A549 (cell line): ENCODE measurements at regions not wholly inside any gene's neighbourhood (a gene's known extent, or its start where the extent isn't known, plus 50 kb on each side); places are given as distances from the start of the nearest gene placed in this dataset.

Experiments
- CBX2 ChIP-seq: fragments of 200-600 bp; sonication (generic); IDR thresholded peaks from 2 replicates; pipeline ENCODE4 v1.6.1; 2016; ENCODE audit warnings: low read depth, mild to moderate bottlenecking, borderline replicate concordance
- CTCF ChIP-seq: fragments of >200 bp; sonication (Bioruptor Twin); formaldehyde crosslinking; IDR thresholded peaks from 3 replicates; pipeline ENCODE4 v1.5.1; 2016
- JUN ChIP-seq, 2 experiments: fragments of >200 bp; sonication (Bioruptor Twin); formaldehyde crosslinking; IDR thresholded peaks; 2 replicates in 1 of 2; 3 replicates in 1 of 2; pipeline ENCODE4 v1.6.1; 2016 to 2017
- MAX ChIP-seq: IDR thresholded peaks from 2 replicates; pipeline ENCODE4 v1.6.1; 2012
- MAZ ChIP-seq: fragments of 150-350 bp; IDR thresholded peaks from 2 replicates; pipeline ENCODE4 v1.6.1; 2014; ENCODE audit warnings: antibody characterized with exemption, low read depth, low read length, borderline replicate concordance
- MYC ChIP-seq: IDR thresholded peaks from 2 replicates; pipeline ENCODE4 v1.6.1; 2012; ENCODE audit warnings: mild to moderate bottlenecking, inconsistent platforms, low read length, improper control_type of control experiment, borderline replicate concordance
- POLR2A ChIP-seq: IDR thresholded peaks from 2 replicates; pipeline ENCODE4 v1.6.1; 2012; ENCODE audit warnings: mild to moderate bottlenecking, low read length
- RAD21 ChIP-seq, 2 experiments: fragments of >200 bp in 1 of 2; sonication (Bioruptor Twin) in 1 of 2; formaldehyde crosslinking in 1 of 2; IDR thresholded peaks in 1 of 2; conservative IDR thresholded peaks in 1 of 2; 2 replicates in 1 of 2; 3 replicates in 1 of 2; pipeline ENCODE4 v1.6.1; 2012 to 2018; ENCODE audit warnings: inconsistent platforms in 1 of 2
- RNF2 ChIP-seq: fragments of 200-600 bp; sonication (generic); IDR thresholded peaks from 2 replicates; pipeline ENCODE4 v1.6.1; 2016; ENCODE audit warnings: low read depth, mild to moderate bottlenecking, antibody characterized with exemption, moderate library complexity, borderline replicate concordance
- TP53 ChIP-seq: fragments of 250-450 bp; sonication (Bioruptor Pico); IDR thresholded peaks from 2 replicates; pipeline ENCODE4 v1.5.0; 2021; ENCODE audit warnings: mild to moderate bottlenecking, moderate library complexity
- ZFP36 ChIP-seq: fragments of 450-650 bp; IDR thresholded peaks from 2 replicates; pipeline ENCODE4 v1.6.1; 2014; ENCODE audit warnings: borderline replicate concordance; ENCODE audit not compliant: partially characterized antibody

GRCh38 chr2:49621016-49621415, 466.7 kb upstream of the FSHR start:
- TF ChIP-seq CTCF = no peak
- TF ChIP-seq MAZ = no peak
- no peak for TF ChIP-seq MYC
- TF ChIP-seq RAD21 (conservative IDR thresholded peaks at IDR 0.05 in 1 of 2, IDR thresholded peaks at IDR 0.05 in 1 of 2) = no peak
- no peak for TF ChIP-seq POLR2A
- no peak for TF ChIP-seq MAX
- no peak for TF ChIP-seq ZFP36
- no peak for TF ChIP-seq CBX2
- no peak for TF ChIP-seq RNF2
- no peak for TF ChIP-seq TP53 (CRISPR knock-in tag)
- no peak for TF ChIP-seq JUN (IDR thresholded peaks at IDR 0.05)
